HG03045 (cell line): ENCODE measurements at regions not wholly inside any gene's neighbourhood (a gene's known extent, or its start where the extent isn't known, plus 50 kb on each side); places are given as distances from the start of the nearest gene placed in this dataset.
"Not testable (repeated sequence)": the region's sequence is repeated elsewhere in the genome, so short reads cannot be mapped to it uniquely, and the experiment has no call there.

Experiments used
- ATAC-seq: cut with Tn5 transposase; IDR thresholded peaks from one replicate; pipeline ENCODE4 v1.9.1; 2021; ENCODE audit warnings: mild to moderate bottlenecking, moderate library complexity; ENCODE audit not compliant: unreplicated experiment

GRCh38 chr7:119908948-119909347, 364.0 kb upstream of the KCND2 start:
- ATAC-seq, result no peak

DNA sequence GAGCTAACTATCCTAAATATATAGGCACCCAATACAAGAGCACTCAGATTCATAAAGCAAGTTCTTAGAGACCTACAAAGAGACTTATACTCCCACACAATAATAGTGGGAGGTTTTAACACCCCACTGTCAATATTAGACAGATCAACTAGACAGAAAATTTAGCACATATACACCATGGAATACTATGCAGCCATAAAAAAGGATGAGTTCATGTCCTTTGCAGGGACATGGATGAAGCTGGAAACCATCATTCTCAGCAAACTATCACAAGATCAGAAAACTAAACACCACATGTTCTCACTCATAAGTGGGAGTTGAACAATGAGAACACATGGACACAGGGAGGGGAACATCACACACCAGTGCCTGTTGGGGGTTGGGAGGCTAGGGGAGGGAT, 358.9 kb upstream of the KCND2 start:
- ATAC-seq, result not testable (repeated sequence)

GRCh38 chr7:119916501-119916900, 356.5 kb upstream of the KCND2 start:
- ATAC-seq, result no peak

GRCh38 chr7:119918185-119918584, 354.8 kb upstream of the KCND2 start:
- ATAC-seq, result no peak

DNA sequence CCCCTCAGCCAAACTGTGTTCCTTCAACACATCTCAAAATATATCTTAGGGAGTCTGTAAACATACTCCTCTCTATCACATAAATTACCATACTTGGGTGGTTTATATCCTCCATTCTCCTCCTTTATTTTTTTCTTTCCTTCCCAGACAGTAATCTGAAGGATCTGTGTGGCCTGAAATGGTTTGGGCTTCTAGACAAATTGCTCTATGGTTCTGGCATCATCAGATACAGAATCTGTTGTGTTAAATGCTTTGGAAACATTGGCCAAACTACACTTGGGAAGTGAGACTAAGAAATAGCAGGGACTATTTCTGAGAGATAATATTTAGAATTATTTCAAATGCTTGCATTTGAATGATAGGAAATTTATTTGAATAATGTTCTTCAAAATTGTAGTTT, 353.0 kb upstream of the KCND2 start:
- ATAC-seq, result no peak

- ATAC-seq, result no peak
Observed at GRCh38 chr7:119925581-119926289, 347.2 kb upstream of the KCND2 start.

GRCh38 chr7:119929891-119930290, 343.1 kb upstream of the KCND2 start:
- ATAC-seq, result no peak

GRCh38 chr7:119931230-119931824, 341.6 kb upstream of the KCND2 start:
- no peak for ATAC-seq

DNA sequence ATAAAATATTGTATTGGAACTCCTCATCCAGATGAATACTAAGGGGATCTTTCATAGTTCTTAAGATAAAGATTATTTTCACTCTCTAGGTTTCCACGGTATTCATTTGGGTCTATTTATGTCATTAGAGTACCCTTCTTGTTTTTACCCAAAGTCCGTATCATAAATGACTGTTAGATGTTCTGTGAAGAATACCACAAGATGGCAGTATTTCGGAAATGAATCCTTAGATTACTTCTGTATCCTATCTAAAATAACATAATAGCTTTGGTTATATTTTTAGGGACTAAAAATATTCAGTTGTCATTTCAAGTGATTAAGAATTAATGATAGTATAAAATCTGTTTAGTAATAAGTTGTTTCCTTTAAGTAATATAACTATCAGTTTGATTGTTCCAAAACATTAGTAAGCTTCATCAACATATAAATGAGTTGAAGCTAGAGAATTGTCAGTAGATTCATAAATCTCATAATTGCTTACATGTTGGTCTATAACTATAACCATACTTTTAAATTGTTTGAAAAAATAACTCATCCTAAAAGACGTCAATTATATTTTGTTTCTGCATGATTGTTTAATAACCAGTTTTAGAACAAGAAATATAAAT, 337.5 kb upstream of the KCND2 start:
- no peak for ATAC-seq

- no peak for ATAC-seq
Observed at GRCh38 chr7:119936836-119937235, 336.1 kb upstream of the KCND2 start.

- no peak for ATAC-seq
Observed at GRCh38 chr7:119937745-119938144, 335.2 kb upstream of the KCND2 start.

DNA sequence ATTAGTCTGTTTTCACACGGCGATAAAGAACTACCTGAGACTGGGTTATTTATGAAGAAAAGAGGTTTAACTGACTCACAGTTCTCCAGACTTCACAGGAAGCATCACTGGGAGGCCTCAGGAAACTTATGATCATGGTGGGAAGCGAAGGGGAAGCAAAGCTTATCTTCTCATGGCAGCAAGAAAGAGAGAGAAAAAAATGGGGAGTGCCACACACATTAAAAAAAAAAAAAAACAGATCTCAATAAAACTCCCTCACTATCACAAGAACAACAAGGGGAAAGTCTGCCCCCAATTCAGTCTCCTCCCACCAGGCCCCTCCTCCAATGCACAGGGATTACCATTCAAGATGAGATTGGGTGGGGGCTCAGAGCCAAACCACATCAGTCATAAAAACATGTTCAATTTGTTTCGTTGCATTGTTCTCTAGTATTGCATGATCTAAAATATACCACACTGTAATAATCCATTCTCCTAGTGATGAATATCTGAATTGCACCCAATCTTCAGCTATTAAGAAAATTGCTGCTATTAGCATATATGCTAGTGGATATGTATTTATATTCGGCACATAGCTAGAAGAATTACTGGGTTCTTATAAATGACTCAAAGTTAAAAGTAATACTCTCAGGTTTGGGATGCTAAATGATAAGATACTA, 328.9 kb upstream of the KCND2 start:
- ATAC-seq, result no peak

DNA sequence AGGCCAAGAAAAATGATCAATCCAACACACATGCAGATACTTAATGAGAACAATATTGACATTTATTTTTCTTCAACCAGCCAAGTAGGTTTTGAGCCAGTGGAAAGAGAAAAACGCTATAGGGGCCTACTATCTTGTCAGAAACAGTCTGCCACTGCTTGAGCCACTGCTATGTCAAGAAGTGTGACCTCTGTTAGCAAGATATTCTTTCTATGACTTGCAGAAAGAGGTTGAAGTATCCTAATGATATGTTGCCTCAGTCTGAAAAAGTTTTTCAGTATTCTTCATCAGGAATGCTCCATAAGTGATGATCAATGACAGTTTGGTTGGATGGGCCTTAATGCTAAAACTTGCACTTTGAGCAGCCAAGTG, 328.4 kb upstream of the KCND2 start:
- ATAC-seq, result no peak

DNA sequence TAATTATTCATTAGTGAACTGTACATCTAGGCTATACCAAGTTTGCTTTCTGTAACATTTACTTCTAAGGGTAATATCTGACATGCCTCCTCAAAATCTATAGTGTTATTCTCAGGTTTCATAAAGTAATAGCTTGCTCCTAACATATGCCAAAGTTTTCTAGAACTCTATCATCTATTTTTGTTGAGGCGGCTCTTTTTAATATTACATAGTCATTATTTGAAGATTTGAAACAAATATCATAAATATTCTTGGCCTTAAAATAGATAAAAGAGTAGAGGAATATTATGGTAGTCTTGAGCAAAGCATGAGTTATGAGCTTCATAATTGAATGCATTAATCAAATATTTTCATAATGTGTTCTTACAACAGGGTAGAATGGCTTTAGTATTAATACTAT, 327.2 kb upstream of the KCND2 start:
- ATAC-seq, result no peak

- no peak for ATAC-seq
Observed at GRCh38 chr7:119949053-119949452, 323.9 kb upstream of the KCND2 start.

GRCh38 chr7:119950390-119951041, 322.5 kb upstream of the KCND2 start:
- ATAC-seq, result not testable (repeated sequence)

- ATAC-seq, result not testable (repeated sequence)
Observed at GRCh38 chr7:119951614-119952013, 321.4 kb upstream of the KCND2 start.

GRCh38 chr7:119957335-119957734, 315.6 kb upstream of the KCND2 start:
- ATAC-seq, result no peak

DNA sequence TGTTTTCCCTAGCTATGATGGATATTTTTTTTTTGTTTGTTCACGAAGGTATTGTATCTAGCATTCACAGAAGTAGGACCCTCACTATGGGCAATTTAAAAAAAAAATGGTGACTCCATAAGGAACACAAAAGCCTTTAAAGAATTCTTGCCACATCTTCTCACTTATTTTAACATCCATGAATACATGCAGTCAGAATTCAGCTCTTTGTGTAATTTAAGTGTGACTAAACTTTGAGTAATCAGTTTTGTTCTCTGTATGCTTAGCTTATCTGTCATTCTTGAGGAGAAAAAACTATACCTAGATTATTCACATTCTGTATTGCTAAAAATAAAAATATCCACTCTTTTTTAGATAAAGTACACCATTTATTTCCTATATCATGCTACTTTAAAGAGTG, 313.2 kb upstream of the KCND2 start:
- ATAC-seq, result no peak

- ATAC-seq, result no peak
Observed at GRCh38 chr7:119963654-119964053, 309.3 kb upstream of the KCND2 start.

GRCh38 chr7:119964065-119964464, 308.9 kb upstream of the KCND2 start:
- ATAC-seq, result no peak
